MCF 10A (cell line): ENCODE measurements at regions not wholly inside any gene's neighbourhood (a gene's known extent, or its start where the extent isn't known, plus 50 kb on each side); places are given as distances from the start of the nearest gene placed in this dataset.

ENCODE experiments used
- BruUV-seq: library from RNA; stranded (reverse); fragments of 400-500 nt; replicated peaks from 2 replicates; lab custom pipeline; 2021; lab: Mats Ljungman, UMichigan
- CTCF ChIA-PET: fragments of 300-600 bp; sonication (Branson Sonifier 250); formaldehyde crosslinking; extraction: SDS; loops from one replicate; lab custom pipeline; 2021; ENCODE audit warnings: antibody characterized with exemption, inconsistent platforms; lab: Yijun Ruan, JAX
- POLR2A ChIA-PET: fragments of 300-600, 350-650 bp; sonication (Branson Sonifier 250); formaldehyde crosslinking; extraction: SDS; loops from one replicate; lab custom pipeline; 2020; ENCODE audit warnings: antibody characterized with exemption, inconsistent platforms; lab: Yijun Ruan, JAX
- DNase-seq: peaks from one replicate; pipeline ENCODE4 v3.0.0-alpha.2; 2018; ENCODE audit not compliant: unreplicated experiment
- H3K27ac Mint-ChIP-seq: one replicate; pipeline ENCODE4 v1.8.0; 2022; ENCODE audit warnings: mild to moderate bottlenecking, low read depth, mixed read lengths; ENCODE audit not compliant: unreplicated experiment
- H3K27me3 Mint-ChIP-seq: one replicate; pipeline ENCODE4 v1.8.0; 2022; ENCODE audit warnings: mixed read lengths; ENCODE audit not compliant: insufficient read depth, unreplicated experiment
- H3K36me3 Mint-ChIP-seq: one replicate; pipeline ENCODE4 v1.8.0; 2022; ENCODE audit warnings: mild to moderate bottlenecking, moderate library complexity, mixed read lengths; ENCODE audit not compliant: insufficient read depth, unreplicated experiment
- H3K4me1 Mint-ChIP-seq: one replicate; pipeline ENCODE4 v1.8.0; 2022; ENCODE audit warnings: mixed read lengths; ENCODE audit not compliant: insufficient read depth, unreplicated experiment
- H3K4me3 Mint-ChIP-seq: one replicate; pipeline ENCODE4 v1.8.0; 2022; ENCODE audit warnings: mild to moderate bottlenecking, moderate library complexity, mixed read lengths; ENCODE audit not compliant: unreplicated experiment
- H3K9me3 Mint-ChIP-seq: one replicate; pipeline ENCODE4 v1.8.0; 2022; ENCODE audit warnings: mixed read lengths; ENCODE audit not compliant: unreplicated experiment
- intact Hi-C: fragments of 100-400 bp; cut with micrococcal nuclease; formaldehyde crosslinking; loops from 2 replicates; pipeline ENCODE4 v1.14.1; 2022
- TF ChIP-seq, protein P1 (sequence below): fragments of 200-600 bp; IDR thresholded peaks from one replicate; pipeline ENCODE4 v1.8.0; 2022; ENCODE audit warnings: antibody characterized with exemption, mild to moderate bottlenecking; ENCODE audit not compliant: unreplicated experiment

GRCh38 chr2:18406219-18406618, 154.2 kb downstream of the RDH14 start:
- H3K27me3 Mint-ChIP-seq = no peaks in the 10 kb centered on the region
- TF ChIP-seq, protein P1, sequence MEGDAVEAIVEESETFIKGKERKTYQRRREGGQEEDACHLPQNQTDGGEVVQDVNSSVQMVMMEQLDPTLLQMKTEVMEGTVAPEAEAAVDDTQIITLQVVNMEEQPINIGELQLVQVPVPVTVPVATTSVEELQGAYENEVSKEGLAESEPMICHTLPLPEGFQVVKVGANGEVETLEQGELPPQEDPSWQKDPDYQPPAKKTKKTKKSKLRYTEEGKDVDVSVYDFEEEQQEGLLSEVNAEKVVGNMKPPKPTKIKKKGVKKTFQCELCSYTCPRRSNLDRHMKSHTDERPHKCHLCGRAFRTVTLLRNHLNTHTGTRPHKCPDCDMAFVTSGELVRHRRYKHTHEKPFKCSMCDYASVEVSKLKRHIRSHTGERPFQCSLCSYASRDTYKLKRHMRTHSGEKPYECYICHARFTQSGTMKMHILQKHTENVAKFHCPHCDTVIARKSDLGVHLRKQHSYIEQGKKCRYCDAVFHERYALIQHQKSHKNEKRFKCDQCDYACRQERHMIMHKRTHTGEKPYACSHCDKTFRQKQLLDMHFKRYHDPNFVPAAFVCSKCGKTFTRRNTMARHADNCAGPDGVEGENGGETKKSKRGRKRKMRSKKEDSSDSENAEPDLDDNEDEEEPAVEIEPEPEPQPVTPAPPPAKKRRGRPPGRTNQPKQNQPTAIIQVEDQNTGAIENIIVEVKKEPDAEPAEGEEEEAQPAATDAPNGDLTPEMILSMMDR = no peak
- H3K36me3 Mint-ChIP-seq = no peaks in the 10 kb centered on the region
- no peaks in the 10 kb centered on the region for H3K4me1 Mint-ChIP-seq
- DNase-seq = no peak
- no peak overlapping the region for H3K4me3 Mint-ChIP-seq
- no TSS peak for BruUV-seq
- ChIA-PET POLR2A (interaction anchor here (0.6 kb wide), 1 partner anchor 866 kb away, joined by 4 read pairs; the partner anchor contains the start of gene VSNL1), CTCF (no interaction called here)
- intact Hi-C loops = no loop called here
- H3K27ac Mint-ChIP-seq = no peak overlapping the region
- H3K9me3 Mint-ChIP-seq = no peaks in the 10 kb centered on the region

DNA sequence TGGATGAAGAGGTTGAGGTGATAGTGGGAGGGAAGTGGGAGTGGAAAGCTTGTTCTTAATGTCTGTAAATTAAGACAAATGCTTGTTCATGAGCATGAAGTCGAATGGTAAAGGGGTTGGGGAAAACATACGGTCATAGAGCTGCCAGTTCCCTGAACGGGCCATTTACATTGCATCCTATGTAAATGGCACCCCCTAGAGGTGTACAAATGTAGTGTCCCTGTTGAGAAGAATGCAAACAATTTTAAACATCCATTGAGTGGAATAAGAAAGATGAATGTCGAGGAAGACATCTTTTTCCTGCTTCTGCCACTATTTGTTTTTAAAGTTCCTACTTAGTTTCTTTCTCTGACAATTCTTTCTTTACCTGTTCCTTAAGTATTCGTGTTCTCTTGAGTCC, 155.7 kb downstream of the RDH14 start:
- POLR2A ChIA-PET = interaction anchor here (1.2 kb wide), 1 partner anchor 8 kb away, joined by 3 read pairs; no protein-coding TSS in a partner anchor
- no peak overlapping the region for H3K4me3 Mint-ChIP-seq
- no peaks in the 10 kb centered on the region for H3K36me3 Mint-ChIP-seq
- CTCF ChIA-PET = interaction anchor here (0.6 to 1.3 kb wide), 6 partner anchors 16 to 1245 kb away, joined by 3 to 7 read pairs (median 4); no protein-coding TSS in a partner anchor
- no peaks in the 10 kb centered on the region for H3K9me3 Mint-ChIP-seq
- no peak overlapping the region for H3K27ac Mint-ChIP-seq
- intact Hi-C loops = no loop called here
- peak; percentile 23 for DNase-seq
- TF ChIP-seq, protein P1 = peak; percentile 34
- BruUV-seq = no TSS peak
- H3K27me3 Mint-ChIP-seq = no peaks in the 10 kb centered on the region
- no peaks in the 10 kb centered on the region for H3K4me1 Mint-ChIP-seq

DNA sequence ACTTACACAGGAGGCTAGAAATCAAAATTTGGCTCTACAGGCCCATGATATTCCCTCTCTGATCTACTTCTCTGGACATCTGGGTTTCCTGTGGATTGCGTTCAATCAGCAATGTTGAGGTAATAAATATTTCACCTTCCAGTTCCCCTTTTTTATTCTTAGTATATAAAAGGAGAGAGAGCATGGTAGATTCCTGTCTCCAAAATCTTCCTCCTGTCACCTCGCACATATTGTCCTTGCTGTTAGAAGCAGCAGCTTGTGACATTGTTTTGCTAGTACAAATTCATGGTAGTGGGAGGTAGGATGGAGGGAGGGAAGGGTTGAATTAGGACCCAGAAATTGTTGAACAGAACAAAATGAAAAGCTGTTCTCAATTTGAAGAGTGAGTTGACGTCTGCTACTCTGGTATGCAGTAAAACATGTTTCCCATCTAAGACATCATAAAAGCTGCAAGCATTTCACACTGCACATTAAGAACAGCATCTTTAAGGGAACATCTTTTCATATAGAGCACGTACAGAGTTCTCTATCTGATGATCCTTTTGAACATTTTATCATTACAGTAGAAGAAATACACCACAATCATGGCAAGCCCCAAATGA, 156.4 kb downstream of the RDH14 start:
- intact Hi-C loops = no loop called here
- Mint-ChIP-seq H3K27ac (no peak overlapping the region), H3K36me3 (no peaks in the 10 kb centered on the region), H3K9me3 (no peaks in the 10 kb centered on the region), H3K4me3 (no peak overlapping the region), H3K4me1 (no peaks in the 10 kb centered on the region), H3K27me3 (no peaks in the 10 kb centered on the region)
- DNase-seq = no peak
- CTCF ChIA-PET = interaction anchor here (0.7 to 1.3 kb wide), 4 partner anchors 15 to 1245 kb away, joined by 3 to 7 read pairs (median 4); no protein-coding TSS in a partner anchor
- POLR2A ChIA-PET = interaction anchor here (1.2 kb wide), 1 partner anchor 9 kb away, joined by 3 read pairs; no protein-coding TSS in a partner anchor
- TF ChIP-seq, protein P1 = no peak
- BruUV-seq = no TSS peak

- Mint-ChIP-seq H3K4me3 (no peak overlapping the region), H3K27me3 (no peaks in the 10 kb centered on the region), H3K9me3 (no peaks in the 10 kb centered on the region), H3K27ac (no peak overlapping the region), H3K4me1 (no peaks in the 10 kb centered on the region), H3K36me3 (no peaks in the 10 kb centered on the region)
- POLR2A ChIA-PET = no interaction called here
- DNase-seq = no peak
- no TSS peak for BruUV-seq
- TF ChIP-seq, protein P1 = no peak
- intact Hi-C loops = no loop called here
- CTCF ChIA-PET = interaction anchor here (0.6 to 1.8 kb wide), 2 partner anchors 9 to 14 kb away, joined by 3 to 8 read pairs; no protein-coding TSS in a partner anchor
Measured at GRCh38 chr2:18402831-18403230, 157.6 kb downstream of the RDH14 start.
